ENCODE measurements at regions not wholly inside any gene's neighbourhood (a gene's known extent, or its start where the extent isn't known, plus 50 kb on each side); places are given as distances from the start of the nearest gene placed in this dataset.

- ATAC-seq: no peak
- Mint-ChIP-seq H3K27me3 (no peaks in the 10 kb centered on the region), H3K9me3 (no peaks in the 10 kb centered on the region), H3K4me1 (ENCODE audit: low read depth) (no peaks in the 10 kb centered on the region), H3K4me3 (no peak overlapping the region), H3K36me3 (ENCODE audit: low read depth) (no peaks in the 10 kb centered on the region), H3K27ac (no peak overlapping the region)
- TF ChIP-seq CTCF (IDR thresholded peaks at IDR 0.05): no peak
- POLR2A ChIA-PET: interaction anchor here (1.0 kb wide), 1 partner anchor 29 kb away, joined by 3 read pairs; no protein-coding TSS in a partner anchor
- DNase-seq: no peak
- CTCF ChIA-PET: no interaction called here
- intact Hi-C loops (cut with micrococcal nuclease): no loop called here
Measured at GRCh38 chr11:127452533-127452932, 452.0 kb upstream of the KIRREL3 start.

- DNase-seq (no peak), ATAC-seq (no peak)
- TF ChIP-seq CTCF (IDR thresholded peaks at IDR 0.05): no peak
- no peaks in the 10 kb centered on the region for H3K36me3 Mint-ChIP-seq (ENCODE audit: low read depth)
- CTCF ChIA-PET: no interaction called here
- H3K4me3 Mint-ChIP-seq: no peak overlapping the region
- no peak overlapping the region for H3K27ac Mint-ChIP-seq
- POLR2A ChIA-PET: interaction anchor here (1.0 kb wide), 1 partner anchor 28 kb away, joined by 3 read pairs; no protein-coding TSS in a partner anchor
- no peaks in the 10 kb centered on the region for H3K9me3 Mint-ChIP-seq
- H3K4me1 Mint-ChIP-seq (ENCODE audit: low read depth): no peaks in the 10 kb centered on the region
- intact Hi-C loops (cut with micrococcal nuclease): no loop called here
- H3K27me3 Mint-ChIP-seq: no peaks in the 10 kb centered on the region
Measured at GRCh38 chr11:127451861-127452260, 451.3 kb upstream of the KIRREL3 start.

- intact Hi-C loops (cut with micrococcal nuclease): no loop called here
- Mint-ChIP-seq H3K9me3 (no peaks in the 10 kb centered on the region), H3K27ac (no peak overlapping the region), H3K27me3 (no peaks in the 10 kb centered on the region), H3K4me1 (ENCODE audit: low read depth) (no peaks in the 10 kb centered on the region), H3K36me3 (ENCODE audit: low read depth) (no peaks in the 10 kb centered on the region), H3K4me3 (no peak overlapping the region)
- no peak for TF ChIP-seq CTCF (IDR thresholded peaks at IDR 0.05)
- ATAC-seq (no peak), DNase-seq (no peak)
- CTCF ChIA-PET: no interaction called here
- POLR2A ChIA-PET: no interaction called here
Measured at GRCh38 chr11:127448101-127448500, 447.5 kb upstream of the KIRREL3 start.

- no peak for TF ChIP-seq CTCF (IDR thresholded peaks at IDR 0.05)
- intact Hi-C loops (cut with micrococcal nuclease): no loop called here
- ATAC-seq (no peak), DNase-seq (no peak)
- CTCF ChIA-PET: interaction anchor here (1.2 kb wide), 1 partner anchor 9 kb away, joined by 4 read pairs; no protein-coding TSS in a partner anchor
- H3K27ac Mint-ChIP-seq: no peak overlapping the region
- H3K9me3 Mint-ChIP-seq: no peaks in the 10 kb centered on the region
- H3K4me1 Mint-ChIP-seq (ENCODE audit: low read depth): no peaks in the 10 kb centered on the region
- H3K4me3 Mint-ChIP-seq: no peak overlapping the region
- peaks cover 2% of the 10 kb centered on the region for H3K27me3 Mint-ChIP-seq
- POLR2A ChIA-PET: no interaction called here
- H3K36me3 Mint-ChIP-seq (ENCODE audit: low read depth): no peaks in the 10 kb centered on the region
Measured at GRCh38 chr11:127445476-127445875, 444.9 kb upstream of the KIRREL3 start.

DNA sequence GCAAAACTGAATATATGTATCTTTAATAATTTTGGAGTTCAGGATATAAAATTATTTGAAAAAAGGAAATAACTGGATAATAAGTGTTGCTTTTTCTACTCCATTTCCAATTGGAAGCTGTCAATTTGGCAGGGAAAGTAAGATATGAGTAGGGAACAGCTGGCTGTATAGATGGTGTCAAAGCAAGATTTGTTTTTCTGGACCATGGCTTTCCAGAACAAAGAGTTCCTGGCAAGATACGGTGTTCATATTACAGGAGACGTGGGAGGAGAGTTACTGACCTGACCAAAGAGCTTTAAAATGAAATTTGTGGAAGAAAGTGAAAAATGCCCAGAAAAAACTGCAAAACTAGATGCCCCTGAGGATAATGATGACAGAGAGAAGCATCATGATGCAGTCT is 442.7 kb upstream of the KIRREL3 start:
- Mint-ChIP-seq H3K4me3 (no peak overlapping the region), H3K27me3 (peaks cover 2% of the 10 kb centered on the region), H3K27ac (no peak overlapping the region), H3K4me1 (ENCODE audit: low read depth) (no peaks in the 10 kb centered on the region), H3K36me3 (ENCODE audit: low read depth) (no peaks in the 10 kb centered on the region), H3K9me3 (no peaks in the 10 kb centered on the region)
- DNase-seq (no peak), ATAC-seq (no peak)
- CTCF ChIA-PET: no interaction called here
- intact Hi-C loops (cut with micrococcal nuclease): no loop called here
- POLR2A ChIA-PET: no interaction called here
- TF ChIP-seq CTCF (IDR thresholded peaks at IDR 0.05): no peak
